Dendritic cell treated with granulocyte-macrophage colony-stimulating factor and Interleukin-4, amounts not matched to agents 40 ng/mL and 50 ng/mL, for 4 days (primary cell): ENCODE measurements at regions not wholly inside any gene's neighbourhood (a gene's known extent, or its start where the extent isn't known, plus 50 kb on each side); places are given as distances from the start of the nearest gene placed in this dataset.
"Not testable (repeated sequence)": the region's sequence is repeated elsewhere in the genome, so short reads cannot be mapped to it uniquely, and the experiment has no call there.

Experiments
- H3K27ac Mint-ChIP-seq: one replicate; pipeline ENCODE4 v1.8.0; 2022; ENCODE audit warnings: mild to moderate bottlenecking, mixed read lengths
- H3K27me3 Mint-ChIP-seq: one replicate; pipeline ENCODE4 v1.8.0; 2022; ENCODE audit warnings: mild to moderate bottlenecking, mixed read lengths
- H3K36me3 Mint-ChIP-seq: one replicate; pipeline ENCODE4 v1.8.0; 2022; ENCODE audit warnings: low read depth, mixed read lengths
- H3K4me1 Mint-ChIP-seq: one replicate; pipeline ENCODE4 v1.8.0; 2022; ENCODE audit warnings: low read depth, mixed read lengths
- H3K4me3 Mint-ChIP-seq: one replicate; pipeline ENCODE4 v1.8.0; 2022; ENCODE audit warnings: mild to moderate bottlenecking, moderate library complexity, mixed read lengths
- H3K9me3 Mint-ChIP-seq: one replicate; pipeline ENCODE4 v1.8.0; 2022; ENCODE audit warnings: mixed read lengths
- intact Hi-C: fragments of 100-400 bp; cut with micrococcal nuclease; formaldehyde crosslinking; loops from one replicate; pipeline ENCODE4 v1.15.0; 2022

DNA sequence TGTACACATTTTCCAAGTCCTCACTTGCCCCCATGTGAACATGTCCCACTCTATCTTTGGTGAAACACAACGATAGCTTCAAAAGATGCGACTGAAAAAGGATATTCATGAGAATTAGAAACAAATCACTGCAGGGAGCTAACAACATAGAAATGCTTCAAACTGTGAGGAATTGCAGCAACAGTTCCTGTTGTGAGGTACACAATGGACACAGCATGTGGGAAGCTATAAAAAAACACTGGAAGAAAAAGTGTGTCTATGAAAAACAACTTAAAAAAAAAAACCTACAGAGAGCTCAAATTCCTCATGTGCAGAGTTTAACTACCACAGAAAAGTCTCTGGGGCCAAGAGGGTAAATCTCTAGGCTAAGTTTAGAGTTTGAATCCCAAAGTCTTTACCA lies 51.6 kb upstream of the BLTP1 start:
- Mint-ChIP-seq H3K4me3 (no peak overlapping the region), H3K27me3 (no peaks in the 10 kb centered on the region), H3K36me3 (no peaks in the 10 kb centered on the region), H3K4me1 (no peaks in the 10 kb centered on the region), H3K27ac (no peak overlapping the region), H3K9me3 (no peaks in the 10 kb centered on the region)
- intact Hi-C loops = no loop called here

DNA sequence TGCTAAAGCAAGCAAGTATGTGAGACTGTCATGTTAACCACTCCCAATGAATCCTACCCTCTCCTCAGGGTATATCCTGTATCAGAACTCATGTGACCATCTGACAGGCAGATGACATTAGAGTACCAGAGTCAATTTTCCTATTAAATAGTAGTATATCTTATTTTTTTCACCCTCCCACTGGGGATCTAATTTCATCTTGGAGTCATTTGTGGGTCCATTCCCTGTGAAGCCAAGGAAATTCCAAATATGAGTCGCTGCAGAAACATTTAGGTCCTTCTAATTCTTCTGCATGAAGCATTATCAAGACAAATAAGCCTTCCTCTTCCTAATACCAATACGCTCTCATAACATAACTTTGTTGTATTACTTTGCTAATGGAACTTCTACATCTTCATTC lies 52.2 kb upstream of the BLTP1 start:
- H3K36me3 Mint-ChIP-seq = no peaks in the 10 kb centered on the region
- no peak overlapping the region for H3K4me3 Mint-ChIP-seq
- H3K9me3 Mint-ChIP-seq = no peaks in the 10 kb centered on the region
- intact Hi-C loops = no loop called here
- no peaks in the 10 kb centered on the region for H3K27me3 Mint-ChIP-seq
- no peaks in the 10 kb centered on the region for H3K4me1 Mint-ChIP-seq
- no peak overlapping the region for H3K27ac Mint-ChIP-seq

DNA sequence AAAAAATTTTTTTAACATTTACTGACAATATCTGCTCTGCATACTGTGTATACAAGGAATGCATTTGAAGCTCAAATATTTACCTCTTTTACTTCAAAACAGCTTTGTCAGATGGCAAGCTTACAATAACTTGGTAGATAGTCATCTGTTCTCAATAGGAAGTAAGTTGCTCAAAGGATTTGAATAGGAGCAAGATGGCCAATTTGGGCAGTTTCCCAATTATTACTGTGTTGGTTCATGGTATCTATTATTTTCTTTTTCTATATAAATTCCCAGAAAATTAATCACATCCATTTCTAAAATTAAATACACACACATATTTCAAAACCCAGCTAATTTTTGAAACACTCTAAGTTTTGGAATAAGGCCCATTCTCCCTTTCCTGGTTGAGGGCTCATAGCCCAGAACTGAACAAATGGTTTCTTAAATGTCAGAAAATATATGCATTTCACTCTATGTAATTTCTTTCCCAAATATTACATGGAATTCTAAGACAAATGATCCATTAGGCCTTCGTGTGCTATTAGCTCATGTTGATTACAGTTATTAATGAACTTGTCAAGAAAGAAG lies 60.2 kb upstream of the BLTP1 start:
- Mint-ChIP-seq H3K36me3 (no peaks in the 10 kb centered on the region), H3K27ac (no peak overlapping the region), H3K9me3 (no peaks in the 10 kb centered on the region), H3K4me3 (no peak overlapping the region), H3K27me3 (peaks cover 3% of the 10 kb centered on the region), H3K4me1 (no peaks in the 10 kb centered on the region)
- intact Hi-C loops = no loop called here

DNA sequence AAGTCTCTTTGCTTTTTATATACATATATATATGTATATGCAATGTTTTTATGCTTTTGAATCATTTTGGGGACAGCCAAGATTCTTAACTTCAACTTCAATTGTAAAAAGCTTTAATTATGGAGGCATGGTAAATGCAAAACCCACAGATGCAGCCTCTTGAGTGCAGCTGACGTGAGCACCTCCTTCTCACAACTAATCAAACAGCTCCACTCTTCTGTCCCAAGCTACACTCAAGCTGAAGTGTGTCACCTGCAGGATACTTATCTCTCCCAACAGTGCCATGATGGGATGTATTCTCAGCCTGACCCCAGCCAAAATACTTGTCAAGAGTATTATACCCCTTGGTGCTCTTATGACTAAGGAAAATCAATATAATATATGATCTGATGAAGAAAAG lies 60.7 kb upstream of the BLTP1 start:
- H3K9me3 Mint-ChIP-seq = no peaks in the 10 kb centered on the region
- H3K27me3 Mint-ChIP-seq = peaks cover 3% of the 10 kb centered on the region
- H3K4me1 Mint-ChIP-seq = no peaks in the 10 kb centered on the region
- no peak overlapping the region for H3K27ac Mint-ChIP-seq
- no peak overlapping the region for H3K4me3 Mint-ChIP-seq
- H3K36me3 Mint-ChIP-seq = no peaks in the 10 kb centered on the region
- intact Hi-C loops = no loop called here

DNA sequence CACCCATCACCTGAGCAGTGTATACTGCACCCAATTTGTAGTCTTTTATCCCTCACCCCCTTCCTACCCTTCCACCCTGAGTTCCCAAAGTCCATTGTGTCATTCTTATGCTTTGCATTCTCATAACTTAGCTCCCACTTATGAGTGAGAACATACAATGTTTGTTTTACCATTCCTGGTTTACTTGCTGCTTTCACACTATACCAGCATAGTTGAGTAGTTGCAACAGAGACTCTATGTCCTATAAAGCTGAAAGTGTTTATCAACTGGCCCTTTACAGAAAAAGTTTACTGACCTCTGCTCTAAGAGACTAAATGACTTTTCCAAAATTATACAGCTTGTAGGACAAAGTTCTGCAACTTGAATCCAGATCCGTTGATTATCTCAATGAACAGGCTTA lies 61.1 kb upstream of the BLTP1 start:
- no peaks in the 10 kb centered on the region for H3K9me3 Mint-ChIP-seq
- no peak overlapping the region for H3K27ac Mint-ChIP-seq
- intact Hi-C loops = no loop called here
- no peak overlapping the region for H3K4me3 Mint-ChIP-seq
- peaks cover 3% of the 10 kb centered on the region for H3K27me3 Mint-ChIP-seq
- no peaks in the 10 kb centered on the region for H3K36me3 Mint-ChIP-seq
- H3K4me1 Mint-ChIP-seq = no peaks in the 10 kb centered on the region

DNA sequence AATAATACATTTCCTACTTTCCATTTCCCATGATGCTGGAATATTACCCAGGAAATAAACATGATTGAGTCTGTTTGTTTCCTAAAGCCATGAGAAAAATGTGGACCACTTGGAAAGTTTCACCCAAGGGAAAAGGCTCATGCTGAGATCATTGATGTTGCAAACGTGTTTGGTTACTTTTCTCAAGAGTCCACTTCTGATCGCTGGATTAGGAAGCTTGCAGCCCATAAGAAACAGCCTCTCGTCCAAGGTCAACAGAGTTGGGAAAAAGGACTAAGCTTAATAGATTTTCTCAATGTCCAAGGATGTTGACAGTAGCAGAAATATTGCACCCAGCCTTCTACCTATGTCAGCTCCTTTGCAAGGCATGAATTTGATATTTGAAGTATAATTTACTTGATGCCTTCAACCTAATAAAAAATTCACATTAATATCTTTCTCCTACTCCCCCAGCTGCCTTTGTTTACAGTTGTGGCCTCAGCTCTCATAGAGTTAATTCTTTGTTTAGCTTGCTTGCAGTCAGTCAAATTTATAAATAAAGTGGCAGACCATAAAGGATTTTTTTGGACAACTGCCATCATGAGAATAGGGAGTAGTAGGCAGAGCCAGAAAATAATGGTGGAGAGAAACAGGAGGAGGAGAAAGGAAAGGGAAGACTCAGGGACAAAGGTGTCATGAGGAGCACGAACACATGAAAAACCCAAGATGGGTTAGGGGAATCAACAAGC lies 65.6 kb upstream of the BLTP1 start:
- no peaks in the 10 kb centered on the region for H3K4me1 Mint-ChIP-seq

DNA sequence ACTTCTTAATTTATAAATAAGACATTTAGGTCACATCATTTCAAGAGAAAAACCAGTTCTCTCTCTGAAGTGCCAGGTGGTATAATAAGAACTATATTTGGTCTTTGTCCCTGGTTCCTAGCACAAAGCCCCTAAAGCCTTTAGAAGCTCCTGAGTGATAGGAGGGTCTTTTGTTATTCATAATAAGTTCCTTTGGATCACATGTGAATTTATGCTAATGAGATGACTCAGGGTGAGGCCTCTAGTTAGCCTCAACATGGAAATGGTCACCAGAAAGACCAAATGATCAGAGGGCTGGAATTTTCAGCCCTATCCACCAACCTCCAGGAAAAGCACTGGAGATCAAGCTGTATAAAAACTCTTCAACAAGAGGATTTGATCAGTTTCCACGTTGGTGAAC lies 68.1 kb upstream of the BLTP1 start:
- Mint-ChIP-seq H3K4me1 (no peaks in the 10 kb centered on the region), H3K9me3 (no peaks in the 10 kb centered on the region), H3K27ac (no peak overlapping the region), H3K4me3 (no peak overlapping the region), H3K36me3 (no peaks in the 10 kb centered on the region), H3K27me3 (no peaks in the 10 kb centered on the region)
- intact Hi-C loops = no loop called here

More for the DNA sequence above, 65.6 kb upstream of the BLTP1 start:
- H3K27me3 Mint-ChIP-seq = peaks cover 3% of the 10 kb centered on the region
- no peak overlapping the region for H3K4me3 Mint-ChIP-seq
- no peak overlapping the region for H3K27ac Mint-ChIP-seq
- intact Hi-C loops = no loop called here
- no peaks in the 10 kb centered on the region for H3K9me3 Mint-ChIP-seq
- H3K36me3 Mint-ChIP-seq = no peaks in the 10 kb centered on the region

DNA sequence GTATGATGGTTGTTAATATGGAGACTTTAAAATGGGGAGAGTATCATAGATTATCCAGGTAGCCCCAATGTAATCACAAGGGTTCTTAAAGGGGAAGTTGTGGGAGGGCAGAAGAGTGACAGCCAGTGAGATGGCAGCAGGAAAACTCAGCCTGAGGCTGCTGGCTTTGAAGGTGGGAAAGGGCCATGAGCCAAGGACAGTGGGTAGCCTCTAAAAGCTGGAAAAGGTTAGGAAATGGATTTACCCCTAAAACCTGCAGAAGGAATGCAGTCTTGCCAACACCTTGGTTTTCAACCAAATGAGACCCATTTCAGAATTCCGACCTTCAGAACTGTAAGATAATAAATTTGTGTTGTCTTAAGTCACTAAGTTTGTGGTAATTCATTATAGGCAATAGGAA lies 68.8 kb upstream of the BLTP1 start:
- no peaks in the 10 kb centered on the region for H3K4me1 Mint-ChIP-seq
- no peak overlapping the region for H3K27ac Mint-ChIP-seq
- no peak overlapping the region for H3K4me3 Mint-ChIP-seq
- H3K9me3 Mint-ChIP-seq = no peaks in the 10 kb centered on the region
- H3K36me3 Mint-ChIP-seq = no peaks in the 10 kb centered on the region
- intact Hi-C loops = no loop called here
- H3K27me3 Mint-ChIP-seq = no peaks in the 10 kb centered on the region

DNA sequence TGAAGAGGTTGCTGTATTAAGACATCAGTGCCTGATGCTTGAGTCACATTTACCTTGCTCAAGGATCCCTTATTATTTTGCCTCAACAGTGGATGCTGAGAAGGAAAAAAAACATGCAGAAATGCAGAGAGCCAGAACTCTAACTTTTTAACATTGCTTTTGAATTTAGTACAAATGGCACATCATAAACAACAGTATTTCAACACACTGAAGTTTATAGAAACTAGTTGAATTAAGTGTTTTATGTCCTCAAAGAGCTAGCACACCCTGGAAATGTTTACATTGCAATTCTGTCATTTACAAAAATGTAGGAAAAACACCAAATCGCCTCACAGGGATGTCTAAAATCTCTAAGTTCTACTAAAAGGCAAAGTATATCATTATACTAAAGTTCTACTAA lies 69.5 kb upstream of the BLTP1 start:
- intact Hi-C loops = no loop called here
- Mint-ChIP-seq H3K4me1 (no peaks in the 10 kb centered on the region), H3K4me3 (no peak overlapping the region), H3K27ac (no peak overlapping the region), H3K9me3 (no peaks in the 10 kb centered on the region), H3K36me3 (no peaks in the 10 kb centered on the region), H3K27me3 (no peaks in the 10 kb centered on the region)

DNA sequence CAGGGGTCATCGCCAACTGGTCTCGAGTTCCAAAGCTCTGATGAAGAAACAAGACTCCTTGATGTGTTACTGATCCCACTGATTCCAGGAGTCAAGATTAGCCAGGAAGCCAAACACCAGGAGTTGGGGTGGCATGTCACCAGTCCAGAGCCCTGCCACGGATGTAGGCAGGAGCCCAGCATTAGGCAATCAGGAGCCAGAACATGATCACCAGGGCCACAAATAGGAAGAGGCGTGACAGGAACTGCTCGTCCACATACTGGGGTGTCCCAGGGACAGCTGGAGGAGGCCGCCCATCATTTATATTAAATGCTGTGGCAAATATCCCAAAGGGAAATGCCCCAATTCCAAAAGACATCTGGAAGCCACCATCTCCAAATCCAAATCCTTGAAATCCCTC lies 74.5 kb upstream of the BLTP1 start:
- H3K4me3 Mint-ChIP-seq, H3K36me3 Mint-ChIP-seq, H3K4me1 Mint-ChIP-seq: not testable (repeated sequence)

DNA sequence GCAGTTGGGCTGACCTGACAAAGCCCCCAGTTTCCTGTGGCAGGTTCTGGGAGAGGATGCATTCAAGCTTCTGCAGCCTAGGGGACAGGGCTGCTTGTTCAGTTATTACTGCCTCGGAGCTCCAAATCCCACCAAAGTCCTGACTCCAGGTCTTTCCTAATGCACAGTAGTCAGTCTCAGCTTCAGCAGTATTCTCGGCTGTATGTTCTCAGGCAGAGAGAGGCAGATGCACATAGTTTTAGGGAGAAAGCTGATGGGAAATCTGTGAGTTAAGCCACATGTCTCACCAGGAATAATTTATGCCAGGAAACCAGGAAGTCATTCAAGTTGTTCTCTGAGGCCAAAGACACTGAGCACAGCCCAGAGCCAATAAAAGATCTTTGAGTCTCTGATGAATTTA lies 75.3 kb upstream of the BLTP1 start:
- H3K27me3 Mint-ChIP-seq, H3K9me3 Mint-ChIP-seq, H3K36me3 Mint-ChIP-seq, intact Hi-C loops, H3K4me3 Mint-ChIP-seq, H3K4me1 Mint-ChIP-seq, H3K27ac Mint-ChIP-seq: not testable (repeated sequence)

More for the DNA sequence above, 74.5 kb upstream of the BLTP1 start:
- H3K9me3 Mint-ChIP-seq, H3K27me3 Mint-ChIP-seq, intact Hi-C loops, H3K27ac Mint-ChIP-seq: not testable (repeated sequence)

DNA sequence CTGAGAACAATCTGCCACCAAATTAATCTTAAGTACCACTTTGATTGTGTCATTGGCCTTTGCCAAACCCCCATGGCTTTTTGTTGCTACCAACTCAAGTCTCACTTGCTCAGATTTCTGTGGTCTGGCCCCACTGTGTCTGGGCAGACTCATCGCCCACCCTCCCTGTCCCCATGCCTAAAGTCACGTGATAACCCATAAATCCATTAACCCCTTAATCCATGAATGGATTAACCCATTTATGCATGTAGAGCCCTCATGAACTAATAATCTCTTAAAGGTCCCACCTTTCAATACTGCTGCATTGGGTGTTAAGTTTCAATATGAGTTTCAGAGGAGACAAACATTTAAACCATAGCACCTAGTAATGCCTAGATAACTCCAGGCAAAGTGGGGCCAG lies 78.5 kb upstream of the BLTP1 start:
- Mint-ChIP-seq H3K4me3 (no peak overlapping the region), H3K27me3 (peaks cover 2% of the 10 kb centered on the region), H3K36me3 (no peaks in the 10 kb centered on the region), H3K4me1 (no peaks in the 10 kb centered on the region), H3K27ac (no peak overlapping the region), H3K9me3 (no peaks in the 10 kb centered on the region)
- intact Hi-C loops = no loop called here

DNA sequence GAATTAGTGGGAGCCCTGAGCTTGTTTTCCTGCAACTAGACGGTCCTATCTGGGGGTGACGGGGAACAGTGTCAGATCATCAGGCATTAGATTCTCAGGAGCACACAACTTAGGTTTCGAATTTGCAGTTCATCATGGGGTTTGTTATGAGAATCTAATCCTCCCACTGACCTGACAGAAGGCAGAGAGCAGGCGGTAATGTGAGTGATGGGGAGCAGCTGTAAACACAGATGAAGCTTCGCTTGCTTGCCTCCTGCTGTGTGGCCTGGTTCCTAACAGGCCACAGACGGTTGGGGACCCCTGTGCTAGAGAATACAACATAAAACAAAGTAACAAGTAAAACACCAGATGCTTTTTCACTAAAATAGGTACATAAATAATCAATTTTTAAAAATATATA lies 86.2 kb upstream of the BLTP1 start:
- H3K36me3 Mint-ChIP-seq = no peaks in the 10 kb centered on the region
- H3K9me3 Mint-ChIP-seq = no peaks in the 10 kb centered on the region
- no peak overlapping the region for H3K27ac Mint-ChIP-seq
- H3K4me3 Mint-ChIP-seq = no peak overlapping the region
- intact Hi-C loops = no loop called here
- no peaks in the 10 kb centered on the region for H3K4me1 Mint-ChIP-seq
- no peaks in the 10 kb centered on the region for H3K27me3 Mint-ChIP-seq

DNA sequence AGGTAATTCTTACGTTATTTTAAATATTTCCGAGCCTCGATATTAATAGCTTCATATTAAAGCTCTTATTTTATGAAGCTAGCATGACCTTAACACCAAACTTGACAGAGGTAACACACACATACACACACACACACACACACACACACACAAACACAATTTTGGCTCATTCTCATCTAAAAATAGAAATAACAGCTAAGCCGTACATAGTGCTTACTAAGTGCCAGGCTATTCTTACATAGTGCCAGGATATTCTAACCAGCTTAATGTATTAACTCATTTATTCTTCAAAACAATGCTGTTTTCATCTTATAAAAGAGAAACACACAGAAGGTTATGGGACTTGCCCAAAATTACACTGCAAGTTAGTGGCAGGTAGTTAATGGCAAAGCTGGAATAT lies 87.0 kb upstream of the BLTP1 start:
- Mint-ChIP-seq H3K27me3 (no peaks in the 10 kb centered on the region), H3K4me3 (no peak overlapping the region), H3K27ac (no peak overlapping the region), H3K4me1 (no peaks in the 10 kb centered on the region), H3K36me3 (no peaks in the 10 kb centered on the region), H3K9me3 (no peaks in the 10 kb centered on the region)
- intact Hi-C loops = no loop called here

DNA sequence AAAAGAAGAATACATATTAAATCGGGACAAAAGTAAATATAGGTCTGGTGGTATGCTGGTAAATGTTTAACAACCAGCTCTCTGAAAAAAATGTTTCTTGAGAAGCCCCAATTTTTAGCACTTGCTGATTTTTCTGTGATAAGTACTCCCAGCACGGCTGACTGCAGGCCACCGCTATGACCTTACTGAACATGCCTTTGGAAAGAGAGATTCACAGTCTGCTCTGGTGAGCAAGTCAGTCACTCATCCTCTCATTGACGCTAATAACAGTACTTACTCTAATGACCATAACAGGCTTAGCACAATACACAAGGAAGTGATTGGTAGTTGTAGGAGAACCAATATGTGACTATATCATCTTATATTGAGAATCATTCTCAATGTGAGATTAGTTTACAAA lies 98.9 kb upstream of the BLTP1 start:
- Mint-ChIP-seq H3K27me3 (no peaks in the 10 kb centered on the region), H3K4me3 (no peak overlapping the region), H3K36me3 (no peaks in the 10 kb centered on the region), H3K4me1 (no peaks in the 10 kb centered on the region), H3K9me3 (no peaks in the 10 kb centered on the region), H3K27ac (no peak overlapping the region)
- intact Hi-C loops = no loop called here
